AG08396 (cell line): ENCODE measurements at regions not wholly inside any gene's neighbourhood (a gene's known extent, or its start where the extent isn't known, plus 50 kb on each side); places are given as distances from the start of the nearest gene placed in this dataset.

Source experiments
- DNase-seq: peaks from one replicate; pipeline ENCODE4 v3.0.0; 2012; ENCODE audit warnings: low spot score, mixed read lengths

- DNase-seq: no peak
Measured at GRCh38 chr2:114134146-114134545, 244.3 kb downstream of the ACTR3 start.

- no peak for DNase-seq
Measured at GRCh38 chr2:114139542-114139941, 249.7 kb downstream of the ACTR3 start.

GRCh38 chr2:114156366-114157056 lies 266.6 kb downstream of the ACTR3 start:
- DNase-seq: no peak

GRCh38 chr2:114157057-114157385 lies 267.1 kb downstream of the ACTR3 start:
- DNase-seq: no peak

- no peak for DNase-seq
Measured at GRCh38 chr2:114160263-114160981, 270.5 kb downstream of the ACTR3 start.

- no peak for DNase-seq
Measured at GRCh38 chr2:114161371-114161770, 271.5 kb downstream of the ACTR3 start.

- DNase-seq: no peak
Measured at GRCh38 chr2:114167799-114168198, 274.6 kb upstream of the DPP10 start.

- no peak for DNase-seq
Measured at GRCh38 chr2:114170070-114170469, 272.4 kb upstream of the DPP10 start.

- DNase-seq: no peak
Measured at GRCh38 chr2:114175507-114175906, 266.9 kb upstream of the DPP10 start.

GRCh38 chr2:114185501-114185900 lies 256.9 kb upstream of the DPP10 start:
- no peak for DNase-seq

- peak; percentile 12 for DNase-seq
Measured at GRCh38 chr2:114192362-114192761, 250.1 kb upstream of the DPP10 start.

GRCh38 chr2:114201781-114202180 lies 240.7 kb upstream of the DPP10 start:
- no peak for DNase-seq

- no peak for DNase-seq
Measured at GRCh38 chr2:114203679-114204078, 238.8 kb upstream of the DPP10 start.

GRCh38 chr2:114213808-114214207 lies 228.6 kb upstream of the DPP10 start:
- no peak for DNase-seq

GRCh38 chr2:114218383-114218782 lies 224.1 kb upstream of the DPP10 start:
- DNase-seq: no peak

- no peak for DNase-seq
Measured at GRCh38 chr2:114219456-114219855, 223.0 kb upstream of the DPP10 start.

GRCh38 chr2:114222344-114222743 lies 220.1 kb upstream of the DPP10 start:
- no peak for DNase-seq

- DNase-seq: no peak
Measured at GRCh38 chr2:114231921-114232320, 210.5 kb upstream of the DPP10 start.

- no peak for DNase-seq
Measured at GRCh38 chr2:114237331-114237730, 205.1 kb upstream of the DPP10 start.

GRCh38 chr2:114238910-114239559 lies 203.4 kb upstream of the DPP10 start:
- DNase-seq: no peak

GRCh38 chr2:114248648-114249047 lies 193.8 kb upstream of the DPP10 start:
- DNase-seq: no peak

- DNase-seq: no peak
Measured at GRCh38 chr2:114252713-114253112, 189.7 kb upstream of the DPP10 start.

- no peak for DNase-seq
Measured at GRCh38 chr2:114254875-114255274, 187.6 kb upstream of the DPP10 start.
